Neuronal stem cell (in vitro differentiated cells): ENCODE measurements at regions not wholly inside any gene's neighbourhood (a gene's known extent, or its start where the extent isn't known, plus 50 kb on each side); places are given as distances from the start of the nearest gene placed in this dataset.

ENCODE experiments used
- DNase-seq: peaks from one replicate; pipeline ENCODE4 v3.0.0-alpha.2; 2013; ENCODE audit warnings: low spot score
- H2AFZ ChIP-seq: one replicate; pipeline ENCODE4 v1.6.1; 2013; ENCODE audit warnings: mild to moderate bottlenecking, low read length, inconsistent platforms
- H2AK5ac ChIP-seq: 2 replicates; pipeline ENCODE4 v1.6.1; 2013; ENCODE audit warnings: low read depth, mild to moderate bottlenecking, inconsistent platforms, low read length, moderate library complexity, mixed read lengths
- H2BK120ac ChIP-seq: 2 replicates; pipeline ENCODE4 v1.6.1; 2013; ENCODE audit warnings: low read depth, mild to moderate bottlenecking, inconsistent platforms, low read length, moderate library complexity, mixed read lengths
- H2BK12ac ChIP-seq: one replicate; pipeline ENCODE4 v1.6.1; 2013; ENCODE audit warnings: low read length, inconsistent platforms
- H2BK15ac ChIP-seq: 2 replicates; pipeline ENCODE4 v1.6.1; 2013; ENCODE audit warnings: mild to moderate bottlenecking, low read length, inconsistent platforms, mixed read lengths
- H2BK5ac ChIP-seq: one replicate; pipeline ENCODE4 v1.6.1; 2013; ENCODE audit warnings: inconsistent platforms, mild to moderate bottlenecking, low read length, moderate library complexity
- H3K14ac ChIP-seq: one replicate; pipeline ENCODE4 v1.6.1; 2013; ENCODE audit warnings: low read length, inconsistent platforms
- H3K18ac ChIP-seq: 2 replicates; pipeline ENCODE4 v1.6.1; 2013; ENCODE audit warnings: low read length, inconsistent platforms
- H3K23ac ChIP-seq: 2 replicates; pipeline ENCODE4 v1.6.1; 2013; ENCODE audit warnings: low read depth, mild to moderate bottlenecking, mixed read lengths, low read length, inconsistent platforms; ENCODE audit not compliant: poor library complexity
- H3K27ac ChIP-seq: replicated peaks from 3 replicates; pipeline ENCODE4 v1.5.1; 2013; ENCODE audit warnings: low read length, inconsistent platforms
- H3K27me3 ChIP-seq, 3 experiments: 2 replicates each; pipeline ENCODE4 v1.6.1; 2013; ENCODE audit warnings: low read length in 3 of 3, mild to moderate bottlenecking in 2 of 3, inconsistent platforms in 1 of 3, low read depth in 1 of 3, mixed read lengths in 1 of 3, moderate library complexity in 1 of 3; ENCODE audit not compliant: control insufficient read depth in 3 of 3, insufficient read depth in 3 of 3
- H3K36me3 ChIP-seq, 2 donors: replicated peaks in 1 of 2; 2 replicates each; pipeline ENCODE4 v1.6.1; 2013; ENCODE audit warnings: low read length in 2 of 2; ENCODE audit not compliant: control insufficient read depth in 2 of 2, insufficient read depth in 2 of 2
- H3K4ac ChIP-seq: 2 replicates; pipeline ENCODE4 v1.6.1; 2013; ENCODE audit warnings: inconsistent platforms, mild to moderate bottlenecking, low read length, moderate library complexity
- H3K4me1 ChIP-seq, 2 donors: 1 replicate in 1 of 2; 2 replicates in 1 of 2; pipeline ENCODE4 v1.6.1; 2013; ENCODE audit warnings: low read length in 2 of 2, low read depth in 1 of 2; ENCODE audit not compliant: control insufficient read depth in 2 of 2, insufficient read depth in 1 of 2
- H3K4me2 ChIP-seq: one replicate; pipeline ENCODE4 v1.6.1; 2013; ENCODE audit warnings: mild to moderate bottlenecking, low read length, inconsistent platforms; ENCODE audit not compliant: insufficient read depth, poor library complexity, severe bottlenecking
- H3K4me3 ChIP-seq, 2 donors: 2 replicates each; pipeline ENCODE4 v1.5.1; 2013; ENCODE audit warnings: low read length in 2 of 2, mild to moderate bottlenecking in 2 of 2, inconsistent platforms in 1 of 2, moderate library complexity in 1 of 2
- H3K79me1 ChIP-seq: one replicate; pipeline ENCODE4 v1.6.1; 2013; ENCODE audit warnings: low read depth, mild to moderate bottlenecking, inconsistent platforms, low read length, moderate library complexity
- H3K9ac ChIP-seq: one replicate; pipeline ENCODE4 v1.6.1; 2013; ENCODE audit warnings: mild to moderate bottlenecking, low read depth, low read length, inconsistent platforms; ENCODE audit not compliant: poor library complexity
- H3K9me3 ChIP-seq, 2 donors: replicated peaks in 1 of 2; 2 replicates each; pipeline versions ENCODE3 to v1.6.1; 2013; ENCODE audit warnings: low read length in 2 of 2, mild to moderate bottlenecking in 2 of 2, inconsistent platforms in 1 of 2, low read depth in 1 of 2, mixed read lengths in 1 of 2, moderate library complexity in 1 of 2; ENCODE audit not compliant: control insufficient read depth in 2 of 2, insufficient read depth in 1 of 2
- H4K8ac ChIP-seq: one replicate; pipeline ENCODE4 v1.6.1; 2013; ENCODE audit warnings: low read depth, mild to moderate bottlenecking, inconsistent platforms, low read length, moderate library complexity
- H4K91ac ChIP-seq: one replicate; pipeline ENCODE4 v1.6.1; 2013; ENCODE audit warnings: low read length, low read depth, mild to moderate bottlenecking, inconsistent platforms; ENCODE audit not compliant: poor library complexity
- WGBS, 2 donors: extraction: QIAGEN DNeasy Blood & Tissue Kit; methylation state at CpG; one replicate each; pipeline ENCODE4 v1.1.7; 2013; ENCODE audit warnings: missing lambda C conversion rate in 2 of 2, mixed read lengths in 1 of 2; ENCODE audit not compliant: insufficient read length in 2 of 2, insufficient replicate concordance in 1 of 2; ENCODE audit errors: extremely low coverage in 2 of 2; 5-methylcytosine and 5-hydroxymethylcytosine counted together

- Histone ChIP-seq H3K36me3 (no peaks in the 10 kb centered on the region), H3K4me2 (no peak overlapping the region), H3K4me3 (no peak overlapping the region), H3K27me3 (no peaks in the 10 kb centered on the region), H3K79me1 (no peaks in the 10 kb centered on the region), H4K91ac (no peak overlapping the region), H3K4ac (no peak overlapping the region), H2BK12ac (no peak overlapping the region), H2AK5ac (no peak overlapping the region), H3K9ac (no peak overlapping the region), H2BK120ac (no peak overlapping the region), H2BK15ac (no peak overlapping the region), H3K18ac (no peak overlapping the region), H3K4me1 (no peaks in the 10 kb centered on the region), H3K9me3 (no peaks in the 10 kb centered on the region), H3K27ac (no peak overlapping the region), H2BK5ac (no peak overlapping the region), H3K14ac (no peak overlapping the region), H3K23ac (no peak overlapping the region), H4K8ac (no peak overlapping the region), H2AFZ (no peak overlapping the region)
- no CpG with 5 or more reads among the region's 1 CpG for WGBS, 2 donors
- DNase-seq, result no peak
These were observed 1624.8 kb upstream of the FLRT2 start for GRCh38 chr14:83905157-83905556.

DNA sequence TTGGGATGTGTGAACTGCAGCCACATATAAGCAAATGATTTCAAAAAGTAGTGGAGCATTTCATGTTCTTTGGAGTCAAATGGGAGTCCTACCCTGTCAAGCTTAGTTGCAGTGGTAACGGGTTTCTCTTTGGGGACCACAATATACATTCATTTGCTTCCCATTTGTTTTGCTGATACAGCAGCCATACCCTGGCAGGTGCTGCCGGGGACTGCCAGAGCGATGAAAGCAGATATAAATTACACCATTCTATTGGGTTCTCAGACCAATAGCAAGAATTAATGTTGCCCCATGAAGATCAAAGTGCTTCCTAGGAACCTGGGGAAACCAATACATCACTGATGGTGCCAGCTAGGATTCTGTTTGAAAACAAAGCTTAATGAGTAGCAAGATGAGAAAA is 1621.5 kb upstream of the FLRT2 start:
- H4K91ac ChIP-seq, result no peak overlapping the region
- no CpG with 5 or more reads among the region's 3 CpGs for WGBS, 2 donors
- DNase-seq, result no peak

GRCh38 chr14:83909507-83909906 is 1620.4 kb upstream of the FLRT2 start:
- H3K36me3 ChIP-seq, result no peaks in the 10 kb centered on the region
- H3K4me3 ChIP-seq, result no peak overlapping the region
- no peak overlapping the region for H3K14ac ChIP-seq
- H2BK5ac ChIP-seq, result no peak overlapping the region
- no peaks in the 10 kb centered on the region for H3K27me3 ChIP-seq
- no peak overlapping the region for H3K18ac ChIP-seq
- H4K91ac ChIP-seq, result no peak overlapping the region
- no peak overlapping the region for H2AK5ac ChIP-seq
- H3K4me2 ChIP-seq, result no peak overlapping the region
- DNase-seq, result no peak
- H2BK120ac ChIP-seq, result no peak overlapping the region
- no peak overlapping the region for H3K23ac ChIP-seq
- no peak overlapping the region for H2BK15ac ChIP-seq
- no peak overlapping the region for H2AFZ ChIP-seq
- no peak overlapping the region for H4K8ac ChIP-seq
- no peak overlapping the region for H3K27ac ChIP-seq
- no peak overlapping the region for H3K9ac ChIP-seq
- no CpG with 5 or more reads among the region's 1 CpG for WGBS, 2 donors
- H3K9me3 ChIP-seq, result no peaks in the 10 kb centered on the region
- H3K4ac ChIP-seq, result no peak overlapping the region
- H3K79me1 ChIP-seq, result no peaks in the 10 kb centered on the region
- no peak overlapping the region for H2BK12ac ChIP-seq
- H3K4me1 ChIP-seq, result peaks cover 0 to 2% of the 10 kb centered on the region in 2 donors

More for the DNA sequence above, 1621.5 kb upstream of the FLRT2 start:
- H3K4ac ChIP-seq, result no peak overlapping the region
- no peak overlapping the region for H2BK12ac ChIP-seq
- H2BK5ac ChIP-seq, result no peak overlapping the region
- H3K18ac ChIP-seq, result no peak overlapping the region
- H3K36me3 ChIP-seq, result no peaks in the 10 kb centered on the region
- no peak overlapping the region for H3K23ac ChIP-seq
- no peak overlapping the region for H3K14ac ChIP-seq
- no peak overlapping the region for H2BK15ac ChIP-seq
- H3K27ac ChIP-seq, result no peak overlapping the region
- no peak overlapping the region for H3K9ac ChIP-seq
- no peak overlapping the region for H3K4me3 ChIP-seq
- H2BK120ac ChIP-seq, result no peak overlapping the region
- H2AFZ ChIP-seq, result no peak overlapping the region
- no peaks in the 10 kb centered on the region for H3K79me1 ChIP-seq
- H4K8ac ChIP-seq, result no peak overlapping the region
- H2AK5ac ChIP-seq, result no peak overlapping the region
- H3K27me3 ChIP-seq, result no peaks in the 10 kb centered on the region
- no peak overlapping the region for H3K4me2 ChIP-seq
- H3K4me1 ChIP-seq, result peaks cover 0 to 2% of the 10 kb centered on the region in 2 donors
- no peaks in the 10 kb centered on the region for H3K9me3 ChIP-seq

DNA sequence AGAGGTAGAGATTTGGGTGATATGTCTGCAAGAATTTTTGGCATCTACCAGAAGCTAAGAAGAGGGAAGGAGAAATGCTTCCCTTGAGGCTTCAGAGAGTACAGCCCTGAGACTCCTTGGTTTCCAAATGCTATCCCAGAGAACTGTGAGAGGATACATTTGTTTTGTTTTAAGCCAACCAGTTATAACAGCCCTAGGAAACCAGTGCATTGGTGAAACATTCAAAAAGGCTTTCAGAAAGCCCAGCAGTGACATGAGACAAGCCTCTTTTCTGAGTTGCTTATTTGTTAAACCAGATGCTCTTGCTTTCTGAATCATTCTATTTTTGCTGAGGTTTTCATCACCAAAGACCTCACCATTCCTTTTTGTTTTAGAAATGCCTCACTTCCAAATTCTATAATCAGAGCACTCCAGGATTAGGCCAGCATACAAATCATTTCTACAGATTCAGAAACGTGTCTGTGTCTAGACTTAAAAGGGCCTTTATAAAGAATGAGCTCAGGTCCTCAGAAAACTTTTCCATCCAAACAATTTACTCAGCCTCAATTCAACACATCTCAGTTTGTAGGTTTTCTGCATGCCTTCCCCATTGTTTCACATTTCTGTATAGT is 1617.8 kb upstream of the FLRT2 start:
- no peaks in the 10 kb centered on the region for H3K9me3 ChIP-seq
- H3K4me2 ChIP-seq, result no peak overlapping the region
- no peaks in the 10 kb centered on the region for H3K27me3 ChIP-seq
- no peak overlapping the region for H2BK15ac ChIP-seq
- H3K36me3 ChIP-seq, result no peaks in the 10 kb centered on the region
- no peak overlapping the region for H4K91ac ChIP-seq
- no peak overlapping the region for H2BK120ac ChIP-seq
- no peak overlapping the region for H2BK5ac ChIP-seq
- no peak overlapping the region for H3K23ac ChIP-seq
- no peak overlapping the region for H3K4ac ChIP-seq
- no peak overlapping the region for H2AK5ac ChIP-seq
- H3K18ac ChIP-seq, result no peak overlapping the region
- no peak overlapping the region for H3K9ac ChIP-seq
- no peak overlapping the region for H2AFZ ChIP-seq
- no peaks in the 10 kb centered on the region for H3K79me1 ChIP-seq
- H4K8ac ChIP-seq, result no peak overlapping the region
- peaks cover 0 to 2% of the 10 kb centered on the region in 2 donors for H3K4me1 ChIP-seq
- H2BK12ac ChIP-seq, result no peak overlapping the region
- DNase-seq, result no peak
- no CpG with 5 or more reads among the region's 1 CpG for WGBS, 2 donors
- no peak overlapping the region for H3K4me3 ChIP-seq
- H3K27ac ChIP-seq, result no peak overlapping the region
- H3K14ac ChIP-seq, result no peak overlapping the region
